VCaP (cell line): ENCODE measurements at regions not wholly inside any gene's neighbourhood (a gene's known extent, or its start where the extent isn't known, plus 50 kb on each side); places are given as distances from the start of the nearest gene placed in this dataset.

Experiments
- H3K27ac ChIP-seq: fragments of 450-650 bp; 2 replicates; pipeline ENCODE4 v1.5.1; 2017
- TF ChIP-seq, protein P1 (sequence below): fragments of 450-650 bp; conservative IDR thresholded peaks from 2 replicates; pipeline ENCODE4 v1.5.1; 2017; ENCODE audit warnings: mild to moderate bottlenecking, moderate library complexity

DNA sequence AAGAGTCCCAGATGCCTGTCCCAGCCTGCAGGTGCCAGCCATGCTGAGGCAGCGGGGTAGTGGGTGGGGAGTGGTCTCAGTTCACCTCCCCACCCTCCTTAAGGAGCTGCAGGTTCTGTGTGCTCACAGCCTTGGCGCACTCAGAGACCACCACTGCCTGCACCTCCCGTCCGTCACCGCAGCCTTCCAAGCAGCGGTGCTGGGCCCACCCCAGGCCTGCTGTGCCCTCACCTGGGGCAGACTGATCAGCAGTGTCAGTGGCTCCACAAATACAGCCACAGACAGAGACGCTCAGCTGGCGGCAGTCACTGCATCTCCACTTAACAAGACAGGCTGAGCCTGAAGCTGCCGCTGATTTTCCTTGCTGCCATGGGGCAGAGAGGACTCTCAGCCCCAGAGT lies 120.2 kb downstream of the RFLNA start:
- no peak overlapping the region for H3K27ac ChIP-seq
- TF ChIP-seq, protein P1, sequence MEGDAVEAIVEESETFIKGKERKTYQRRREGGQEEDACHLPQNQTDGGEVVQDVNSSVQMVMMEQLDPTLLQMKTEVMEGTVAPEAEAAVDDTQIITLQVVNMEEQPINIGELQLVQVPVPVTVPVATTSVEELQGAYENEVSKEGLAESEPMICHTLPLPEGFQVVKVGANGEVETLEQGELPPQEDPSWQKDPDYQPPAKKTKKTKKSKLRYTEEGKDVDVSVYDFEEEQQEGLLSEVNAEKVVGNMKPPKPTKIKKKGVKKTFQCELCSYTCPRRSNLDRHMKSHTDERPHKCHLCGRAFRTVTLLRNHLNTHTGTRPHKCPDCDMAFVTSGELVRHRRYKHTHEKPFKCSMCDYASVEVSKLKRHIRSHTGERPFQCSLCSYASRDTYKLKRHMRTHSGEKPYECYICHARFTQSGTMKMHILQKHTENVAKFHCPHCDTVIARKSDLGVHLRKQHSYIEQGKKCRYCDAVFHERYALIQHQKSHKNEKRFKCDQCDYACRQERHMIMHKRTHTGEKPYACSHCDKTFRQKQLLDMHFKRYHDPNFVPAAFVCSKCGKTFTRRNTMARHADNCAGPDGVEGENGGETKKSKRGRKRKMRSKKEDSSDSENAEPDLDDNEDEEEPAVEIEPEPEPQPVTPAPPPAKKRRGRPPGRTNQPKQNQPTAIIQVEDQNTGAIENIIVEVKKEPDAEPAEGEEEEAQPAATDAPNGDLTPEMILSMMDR: no peak

DNA sequence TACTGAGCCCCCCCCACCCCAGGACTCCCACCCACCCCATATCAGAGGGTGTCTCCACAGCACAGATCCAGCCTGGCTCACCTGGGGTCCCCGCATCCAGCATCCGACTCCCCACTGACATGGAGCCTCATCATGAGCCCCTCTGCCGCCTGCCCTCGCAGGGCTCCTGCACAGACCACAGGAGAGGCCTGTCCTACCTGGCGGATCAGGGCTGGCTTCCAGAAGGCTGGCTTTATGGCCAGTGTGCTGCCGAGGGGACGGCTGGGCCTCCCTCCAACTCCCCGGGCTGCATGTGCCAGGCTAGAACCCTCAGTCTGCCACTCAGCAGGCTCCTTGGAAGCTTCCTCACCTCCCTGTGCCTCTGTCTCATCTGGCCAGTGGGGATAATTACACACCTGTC lies 119.0 kb downstream of the RFLNA start:
- peak overlapping the region; percentile 89; the same call in 1 of the 2 replicates for H3K27ac ChIP-seq
- TF ChIP-seq, protein P1: no peak

DNA sequence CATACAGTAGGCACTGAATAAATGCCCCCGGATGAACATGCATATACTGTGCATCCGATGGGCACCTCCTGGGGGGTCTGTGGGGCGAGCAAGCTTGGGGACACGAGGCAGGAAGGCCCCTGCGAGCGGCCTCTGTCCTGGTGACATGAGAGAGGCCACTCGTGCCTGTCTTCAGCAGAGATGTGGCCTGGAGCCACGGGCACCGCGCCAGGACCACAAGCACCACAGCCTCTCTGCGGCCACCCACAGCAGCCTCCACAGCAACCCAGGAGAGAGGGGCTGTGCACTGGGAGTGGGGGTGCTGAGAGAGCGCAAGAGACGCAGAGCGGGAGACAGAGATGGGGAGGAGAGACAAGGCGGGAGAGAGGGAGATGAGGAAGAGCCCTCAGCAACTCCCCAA lies 118.5 kb downstream of the RFLNA start:
- TF ChIP-seq, protein P1: no peak
- H3K27ac ChIP-seq: peak overlapping the region; percentile 89; the same call in 1 of the 2 replicates

DNA sequence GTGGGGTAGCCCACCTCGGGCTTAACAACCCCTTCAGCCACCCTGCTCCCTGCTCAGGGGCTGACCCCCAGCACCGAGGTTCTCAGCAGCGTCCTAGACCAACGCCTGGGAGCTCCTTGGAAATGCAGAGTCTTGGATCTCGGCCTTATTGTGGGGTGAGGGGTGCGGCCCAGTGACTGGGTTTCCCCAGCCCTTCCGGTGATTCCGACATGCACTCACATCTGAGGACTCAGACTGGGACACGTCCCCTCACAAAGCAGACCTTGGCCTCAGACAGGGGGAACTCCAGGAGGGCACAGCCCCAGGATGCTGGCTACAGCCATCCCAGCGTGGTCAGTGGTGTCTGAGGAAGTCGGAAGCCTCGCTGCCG lies 117.7 kb downstream of the RFLNA start:
- TF ChIP-seq, protein P1: no peak
- H3K27ac ChIP-seq: peak overlapping the region; percentile 89; the same call in 1 of the 2 replicates

DNA sequence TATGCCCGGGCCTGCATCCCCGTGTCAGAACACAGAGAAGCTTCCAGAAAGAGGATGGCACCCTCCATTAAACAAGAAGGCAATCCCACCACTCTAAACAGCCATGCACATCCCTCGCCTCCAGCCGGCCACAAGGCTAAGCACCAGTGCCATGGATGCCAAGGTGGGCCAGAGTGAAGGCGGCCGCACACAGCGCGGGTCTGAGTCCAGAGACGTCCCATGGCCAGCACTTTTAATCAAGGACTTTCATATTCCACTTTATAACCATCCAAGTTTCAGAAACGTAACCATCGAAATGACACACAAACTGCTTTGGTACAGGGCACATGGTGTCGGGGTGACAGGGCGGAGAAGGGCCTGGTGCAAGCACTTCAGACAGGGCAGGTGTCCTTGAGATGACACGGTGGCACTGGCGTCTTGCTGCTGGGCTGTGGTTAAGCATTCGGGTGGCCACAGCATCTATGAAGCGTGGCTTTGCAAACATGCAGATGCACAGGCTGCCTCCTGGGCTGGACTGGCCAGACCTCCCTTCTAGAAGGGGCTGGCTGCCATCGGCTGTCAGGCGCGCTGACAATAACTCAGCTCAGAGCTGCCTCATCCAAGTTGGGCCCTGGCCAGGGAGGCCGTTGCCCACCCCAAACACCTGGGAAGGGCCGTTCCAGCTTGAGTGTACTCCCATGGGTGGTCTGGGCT lies 117.2 kb downstream of the RFLNA start:
- TF ChIP-seq, protein P1: no peak
- peak overlapping the region; percentile 89; the same call in 1 of the 2 replicates for H3K27ac ChIP-seq

DNA sequence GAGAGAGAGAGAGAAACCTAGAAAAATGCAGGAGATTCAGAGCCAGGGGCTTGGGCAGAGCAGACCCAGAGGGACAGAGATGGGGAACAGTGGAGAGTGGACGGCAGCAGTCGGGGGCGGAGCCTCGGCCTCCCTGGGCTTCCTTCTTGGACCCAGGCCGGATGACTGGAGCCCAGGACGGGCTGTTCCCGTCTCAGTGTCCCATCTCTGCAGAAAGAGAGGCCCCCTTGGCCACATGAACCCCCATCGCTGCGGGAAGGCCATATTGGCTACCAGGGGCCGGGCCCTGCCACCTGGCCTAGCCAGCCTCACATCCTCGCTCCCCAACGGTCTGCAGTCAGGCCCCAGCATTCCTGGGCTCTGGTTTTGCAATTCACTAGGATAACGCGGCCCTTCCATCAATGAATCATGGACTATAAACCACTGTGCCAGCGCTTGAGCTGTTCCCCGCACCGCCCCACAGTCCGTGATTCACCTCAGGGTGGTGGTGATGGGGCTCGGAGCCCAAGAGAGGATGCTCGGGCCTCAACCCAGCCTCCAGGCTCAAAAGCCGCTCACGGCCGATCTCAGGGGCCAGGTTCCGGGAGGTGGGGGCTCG lies 116.5 kb downstream of the RFLNA start:
- peak overlapping the region; percentile 89; the same call in 1 of the 2 replicates for H3K27ac ChIP-seq

More for the DNA sequence above, 116.5 kb downstream of the RFLNA start:
- TF ChIP-seq, protein P1: no peak
